SK-N-MC (cell line): ENCODE measurements at regions not wholly inside any gene's neighbourhood (a gene's known extent, or its start where the extent isn't known, plus 50 kb on each side); places are given as distances from the start of the nearest gene placed in this dataset.
"Not testable (repeated sequence)": the region's sequence is repeated elsewhere in the genome, so short reads cannot be mapped to it uniquely, and the experiment has no call there.

Experiments
- EZH2 ChIP-seq: fragments of 200-600 bp; sonication (generic); IDR thresholded peaks from one replicate; pipeline ENCODE4 v1.6.1; 2017; ENCODE audit warnings: antibody characterized with exemption
- POLR2AphosphoS5 ChIP-seq: IDR thresholded peaks from 2 replicates; pipeline ENCODE4 v1.6.1; 2012; ENCODE audit warnings: mild to moderate bottlenecking, low read depth, low read length, borderline replicate concordance

DNA sequence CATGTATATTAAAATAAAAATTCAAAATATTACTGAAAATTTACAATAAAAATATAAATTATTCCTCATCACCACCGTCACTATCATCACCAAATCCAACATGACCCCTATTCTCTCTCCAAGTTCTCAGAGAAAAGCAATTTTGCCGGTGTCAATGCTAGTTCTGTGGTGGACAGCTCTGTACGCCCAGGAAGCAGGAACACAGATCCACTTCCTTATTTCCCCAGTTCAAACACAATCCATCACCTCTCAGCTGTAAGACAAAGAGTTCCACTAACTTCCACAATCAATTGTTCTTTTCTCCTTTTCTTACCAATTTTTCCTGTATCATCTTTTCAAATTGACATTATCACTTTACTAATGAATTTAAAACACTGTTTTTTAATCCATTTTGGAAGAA is 177.0 kb upstream of the LRRC61 start:
- TF ChIP-seq EZH2, POLR2AphosphoS5: not testable (repeated sequence)
